ENCODE measurements at regions not wholly inside any gene's neighbourhood (a gene's known extent, or its start where the extent isn't known, plus 50 kb on each side); places are given as distances from the start of the nearest gene placed in this dataset.

GRCh38 chr2:12831016-12831415 is 114.3 kb downstream of the TRIB2 start:
- Histone ChIP-seq H3K27ac (ENCODE audit: low read depth, low read length) (no peak overlapping the region), H3K9ac (ENCODE audit: low read depth, low read length) (no peak overlapping the region), H3K36me3 (ENCODE audit: insufficient read depth, low read length) (no peaks in the 10 kb centered on the region), H3K4me3 (ENCODE audit: low read length) (no peak overlapping the region), H3K9me3 (ENCODE audit: insufficient read depth, low read depth, low read length) (no peaks in the 10 kb centered on the region), H3K4me1 (ENCODE audit: insufficient read depth, low read length) (peaks cover 13% of the 10 kb centered on the region), H3K27me3 (ENCODE audit: insufficient read depth, low read length) (no peaks in the 10 kb centered on the region)
- WGBS = no CpG with 5 or more reads among the region's 1 CpG

- Histone ChIP-seq H3K27ac (ENCODE audit: low read depth, low read length) (no peak overlapping the region), H3K4me1 (ENCODE audit: insufficient read depth, low read length) (peaks cover 7% of the 10 kb centered on the region), H3K36me3 (ENCODE audit: insufficient read depth, low read length) (no peaks in the 10 kb centered on the region), H3K27me3 (ENCODE audit: insufficient read depth, low read length) (no peaks in the 10 kb centered on the region), H3K9ac (ENCODE audit: low read depth, low read length) (no peak overlapping the region), H3K9me3 (ENCODE audit: insufficient read depth, low read depth, low read length) (no peaks in the 10 kb centered on the region), H3K4me3 (ENCODE audit: low read length) (no peak overlapping the region)
- 91% methylated on average over 3 of the region's 3 CpGs for WGBS
Observed at GRCh38 chr2:12834239-12834638, 117.5 kb downstream of the TRIB2 start.

GRCh38 chr2:12835733-12836132 is 119.0 kb downstream of the TRIB2 start:
- Histone ChIP-seq H3K27ac (ENCODE audit: low read depth, low read length) (no peak overlapping the region), H3K36me3 (ENCODE audit: insufficient read depth, low read length) (no peaks in the 10 kb centered on the region), H3K9me3 (ENCODE audit: insufficient read depth, low read depth, low read length) (no peaks in the 10 kb centered on the region), H3K4me3 (ENCODE audit: low read length) (no peak overlapping the region), H3K9ac (ENCODE audit: low read depth, low read length) (no peak overlapping the region), H3K4me1 (ENCODE audit: insufficient read depth, low read length) (peaks cover 4% of the 10 kb centered on the region), H3K27me3 (ENCODE audit: insufficient read depth, low read length) (no peaks in the 10 kb centered on the region)
- WGBS = 94% methylated on average over 4 of the region's 4 CpGs

GRCh38 chr2:12839339-12839738 is 122.6 kb downstream of the TRIB2 start:
- no peaks in the 10 kb centered on the region for H3K36me3 ChIP-seq (ENCODE audit: insufficient read depth, low read length)
- no peak overlapping the region for H3K9ac ChIP-seq (ENCODE audit: low read depth, low read length)
- H3K9me3 ChIP-seq (ENCODE audit: insufficient read depth, low read depth, low read length) = no peaks in the 10 kb centered on the region
- no peaks in the 10 kb centered on the region for H3K27me3 ChIP-seq (ENCODE audit: insufficient read depth, low read length)
- H3K27ac ChIP-seq (ENCODE audit: low read depth, low read length) = no peak overlapping the region
- no peak overlapping the region for H3K4me3 ChIP-seq (ENCODE audit: low read length)
- no peaks in the 10 kb centered on the region for H3K4me1 ChIP-seq (ENCODE audit: insufficient read depth, low read length)
- 93% methylated on average over 2 of the region's 2 CpGs for WGBS

GRCh38 chr2:12841021-12841420 is 124.3 kb downstream of the TRIB2 start:
- Histone ChIP-seq H3K4me1 (ENCODE audit: insufficient read depth, low read length) (no peaks in the 10 kb centered on the region), H3K9me3 (ENCODE audit: insufficient read depth, low read depth, low read length) (no peaks in the 10 kb centered on the region), H3K4me3 (ENCODE audit: low read length) (no peak overlapping the region), H3K27me3 (ENCODE audit: insufficient read depth, low read length) (no peaks in the 10 kb centered on the region), H3K27ac (ENCODE audit: low read depth, low read length) (no peak overlapping the region), H3K36me3 (ENCODE audit: insufficient read depth, low read length) (no peaks in the 10 kb centered on the region), H3K9ac (ENCODE audit: low read depth, low read length) (no peak overlapping the region)
- WGBS = 96% methylated on average over 5 of the region's 5 CpGs

GRCh38 chr2:12842917-12843316 is 126.2 kb downstream of the TRIB2 start:
- no peaks in the 10 kb centered on the region for H3K36me3 ChIP-seq (ENCODE audit: insufficient read depth, low read length)
- whole genome bisulfite sequencing = 85% methylated on average over 2 of the region's 4 CpGs
- no peak overlapping the region for H3K9ac ChIP-seq (ENCODE audit: low read depth, low read length)
- no peaks in the 10 kb centered on the region for H3K4me1 ChIP-seq (ENCODE audit: insufficient read depth, low read length)
- H3K27me3 ChIP-seq (ENCODE audit: insufficient read depth, low read length) = no peaks in the 10 kb centered on the region
- H3K9me3 ChIP-seq (ENCODE audit: insufficient read depth, low read depth, low read length) = no peaks in the 10 kb centered on the region
- H3K4me3 ChIP-seq (ENCODE audit: low read length) = no peak overlapping the region
- no peak overlapping the region for H3K27ac ChIP-seq (ENCODE audit: low read depth, low read length)

- H3K4me1 ChIP-seq (ENCODE audit: insufficient read depth, low read length) = no peaks in the 10 kb centered on the region
- no peak overlapping the region for H3K9ac ChIP-seq (ENCODE audit: low read depth, low read length)
- 95% methylated on average over 9 of the region's 9 CpGs for WGBS
- no peaks in the 10 kb centered on the region for H3K9me3 ChIP-seq (ENCODE audit: insufficient read depth, low read depth, low read length)
- no peaks in the 10 kb centered on the region for H3K36me3 ChIP-seq (ENCODE audit: insufficient read depth, low read length)
- no peak overlapping the region for H3K4me3 ChIP-seq (ENCODE audit: low read length)
- H3K27ac ChIP-seq (ENCODE audit: low read depth, low read length) = no peak overlapping the region
- H3K27me3 ChIP-seq (ENCODE audit: insufficient read depth, low read length) = no peaks in the 10 kb centered on the region
Observed at GRCh38 chr2:12844511-12844910, 127.8 kb downstream of the TRIB2 start.

GRCh38 chr2:12847694-12848575 is 131.2 kb downstream of the TRIB2 start:
- Histone ChIP-seq H3K9me3 (ENCODE audit: insufficient read depth, low read depth, low read length) (no peaks in the 10 kb centered on the region), H3K4me3 (ENCODE audit: low read length) (no peak overlapping the region), H3K4me1 (ENCODE audit: insufficient read depth, low read length) (no peaks in the 10 kb centered on the region), H3K27me3 (ENCODE audit: insufficient read depth, low read length) (no peaks in the 10 kb centered on the region), H3K36me3 (ENCODE audit: insufficient read depth, low read length) (no peaks in the 10 kb centered on the region), H3K27ac (ENCODE audit: low read depth, low read length) (no peak overlapping the region), H3K9ac (ENCODE audit: low read depth, low read length) (no peak overlapping the region)
- WGBS = 95% methylated on average over 7 of the region's 7 CpGs

- 91% methylated on average over 9 of the region's 9 CpGs for WGBS
- no peak overlapping the region for H3K4me3 ChIP-seq (ENCODE audit: low read length)
- H3K4me1 ChIP-seq (ENCODE audit: insufficient read depth, low read length) = no peaks in the 10 kb centered on the region
- no peak overlapping the region for H3K27ac ChIP-seq (ENCODE audit: low read depth, low read length)
- no peak overlapping the region for H3K9ac ChIP-seq (ENCODE audit: low read depth, low read length)
- peaks cover 17% of the 10 kb centered on the region for H3K9me3 ChIP-seq (ENCODE audit: insufficient read depth, low read depth, low read length)
- H3K36me3 ChIP-seq (ENCODE audit: insufficient read depth, low read length) = no peaks in the 10 kb centered on the region
- no peaks in the 10 kb centered on the region for H3K27me3 ChIP-seq (ENCODE audit: insufficient read depth, low read length)
Observed at GRCh38 chr2:12852135-12852534, 135.4 kb downstream of the TRIB2 start.

- no peaks in the 10 kb centered on the region for H3K36me3 ChIP-seq (ENCODE audit: insufficient read depth, low read length)
- no peak overlapping the region for H3K4me3 ChIP-seq (ENCODE audit: low read length)
- no peak overlapping the region for H3K27ac ChIP-seq (ENCODE audit: low read depth, low read length)
- no peaks in the 10 kb centered on the region for H3K27me3 ChIP-seq (ENCODE audit: insufficient read depth, low read length)
- 98% methylated on average over 28 of the region's 28 CpGs for WGBS
- no peaks in the 10 kb centered on the region for H3K4me1 ChIP-seq (ENCODE audit: insufficient read depth, low read length)
- no peak overlapping the region for H3K9ac ChIP-seq (ENCODE audit: low read depth, low read length)
- peaks cover 23% of the 10 kb centered on the region for H3K9me3 ChIP-seq (ENCODE audit: insufficient read depth, low read depth, low read length)
Observed at GRCh38 chr2:12854001-12854530, 137.3 kb downstream of the TRIB2 start.

- no peak overlapping the region for H3K9ac ChIP-seq (ENCODE audit: low read depth, low read length)
- H3K9me3 ChIP-seq (ENCODE audit: insufficient read depth, low read depth, low read length) = peaks cover 33% of the 10 kb centered on the region
- no peak overlapping the region for H3K27ac ChIP-seq (ENCODE audit: low read depth, low read length)
- no peaks in the 10 kb centered on the region for H3K27me3 ChIP-seq (ENCODE audit: insufficient read depth, low read length)
- H3K4me3 ChIP-seq (ENCODE audit: low read length) = no peak overlapping the region
- H3K36me3 ChIP-seq (ENCODE audit: insufficient read depth, low read length) = no peaks in the 10 kb centered on the region
- H3K4me1 ChIP-seq (ENCODE audit: insufficient read depth, low read length) = no peaks in the 10 kb centered on the region
Observed at GRCh38 chr2:12855508-12855907, 138.8 kb downstream of the TRIB2 start.

All from HUES64 (cell line).